ENCODE measurements at regions not wholly inside any gene's neighbourhood (a gene's known extent, or its start where the extent isn't known, plus 50 kb on each side); places are given as distances from the start of the nearest gene placed in this dataset.

GRCh38 chr2:142484111-142484510 is 353.3 kb upstream of the LRP1B start:
- TF ChIP-seq CTCF (conservative IDR thresholded peaks at IDR 0.05 in 1 of 2, IDR thresholded peaks at IDR 0.05 in 1 of 2; ENCODE audit: extremely low read depth in 1 of 2, insufficient read depth in 1 of 2, low read depth in 1 of 2, low read length in 2 of 2) (no peak), EZH2 (IDR thresholded peaks at IDR 0.05; ENCODE audit: borderline replicate concordance, low read length) (no peak)
